ENCODE measurements at regions not wholly inside any gene's neighbourhood (a gene's known extent, or its start where the extent isn't known, plus 50 kb on each side); places are given as distances from the start of the nearest gene placed in this dataset.

DNA sequence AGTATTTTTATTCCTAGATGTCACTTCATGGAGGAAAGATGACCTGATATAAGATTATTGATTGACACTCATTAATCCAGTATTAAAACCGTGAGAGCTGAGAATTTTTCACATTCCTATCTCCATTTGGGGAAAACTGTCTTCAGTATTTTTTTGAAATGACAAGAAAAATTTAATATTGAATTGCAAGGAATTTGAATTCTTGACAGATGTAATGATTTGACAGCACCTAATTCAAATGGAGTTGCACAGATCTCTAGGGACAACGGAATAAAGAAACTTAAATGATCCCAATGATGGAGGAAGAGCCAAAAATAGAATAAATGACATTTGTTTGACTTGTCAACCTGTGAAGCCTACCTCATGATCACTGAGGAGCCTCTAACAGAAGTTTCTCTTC is 1591.4 kb downstream of the HACE1 start:
- DNase-seq (ENCODE audit: low read depth, low spot score) = no peak
- no peak overlapping the region for H3K4me3 ChIP-seq (ENCODE audit: low read depth, low read length)
- ChIA-PET CTCF (no interaction called here), POLR2A (no interaction called here)
- TF ChIP-seq, protein P1, sequence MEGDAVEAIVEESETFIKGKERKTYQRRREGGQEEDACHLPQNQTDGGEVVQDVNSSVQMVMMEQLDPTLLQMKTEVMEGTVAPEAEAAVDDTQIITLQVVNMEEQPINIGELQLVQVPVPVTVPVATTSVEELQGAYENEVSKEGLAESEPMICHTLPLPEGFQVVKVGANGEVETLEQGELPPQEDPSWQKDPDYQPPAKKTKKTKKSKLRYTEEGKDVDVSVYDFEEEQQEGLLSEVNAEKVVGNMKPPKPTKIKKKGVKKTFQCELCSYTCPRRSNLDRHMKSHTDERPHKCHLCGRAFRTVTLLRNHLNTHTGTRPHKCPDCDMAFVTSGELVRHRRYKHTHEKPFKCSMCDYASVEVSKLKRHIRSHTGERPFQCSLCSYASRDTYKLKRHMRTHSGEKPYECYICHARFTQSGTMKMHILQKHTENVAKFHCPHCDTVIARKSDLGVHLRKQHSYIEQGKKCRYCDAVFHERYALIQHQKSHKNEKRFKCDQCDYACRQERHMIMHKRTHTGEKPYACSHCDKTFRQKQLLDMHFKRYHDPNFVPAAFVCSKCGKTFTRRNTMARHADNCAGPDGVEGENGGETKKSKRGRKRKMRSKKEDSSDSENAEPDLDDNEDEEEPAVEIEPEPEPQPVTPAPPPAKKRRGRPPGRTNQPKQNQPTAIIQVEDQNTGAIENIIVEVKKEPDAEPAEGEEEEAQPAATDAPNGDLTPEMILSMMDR (IDR thresholded peaks at IDR 0.05; ENCODE audit: insufficient read depth, low read length, missing control alignments) = no peak

DNA sequence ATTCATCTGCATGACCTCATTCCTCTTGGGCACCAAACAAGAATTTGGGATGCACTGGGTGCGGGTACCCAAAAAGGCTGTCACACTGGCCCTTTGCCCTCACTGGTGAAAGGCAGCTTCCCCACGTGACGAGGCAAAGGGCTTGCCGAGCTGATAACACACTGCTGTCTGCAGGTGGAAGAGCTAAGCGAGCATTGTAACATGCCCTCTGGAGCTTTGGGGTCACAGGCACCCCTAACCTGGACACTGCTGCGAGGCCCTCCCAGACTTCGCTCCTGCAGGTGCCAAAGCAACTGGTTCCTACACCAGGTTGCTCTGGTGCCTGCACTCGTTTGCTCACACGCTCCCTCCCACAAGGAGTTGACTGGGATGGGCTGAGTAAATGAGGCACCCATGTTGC is 1595.7 kb downstream of the HACE1 start:
- no peak for DNase-seq (ENCODE audit: low read depth, low spot score)
- POLR2A ChIA-PET = no interaction called here
- no peak overlapping the region for H3K4me3 ChIP-seq (ENCODE audit: low read depth, low read length)
- TF ChIP-seq, protein P1 (IDR thresholded peaks at IDR 0.05; ENCODE audit: insufficient read depth, low read length, missing control alignments) = no peak
- CTCF ChIA-PET = no interaction called here

DNA sequence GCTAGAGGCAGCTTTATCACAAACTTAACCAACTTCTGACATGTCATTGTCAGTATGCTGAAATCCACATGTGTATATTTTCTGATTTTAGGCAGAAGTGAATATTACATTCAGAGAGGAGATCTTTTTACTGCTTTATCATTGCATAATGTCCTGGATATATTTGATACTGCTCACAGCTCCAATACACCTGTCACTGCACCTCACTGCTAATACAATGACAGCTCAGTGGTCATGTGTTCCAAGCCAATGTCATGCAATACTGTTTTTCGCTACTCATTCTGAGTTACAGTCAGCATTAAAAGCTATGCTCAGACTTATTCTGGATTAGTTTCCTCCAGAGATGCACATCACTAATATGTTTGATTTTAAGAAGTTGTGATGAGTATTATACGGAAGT is 1604.6 kb downstream of the HACE1 start:
- CTCF ChIA-PET = no interaction called here
- POLR2A ChIA-PET = no interaction called here

DNA sequence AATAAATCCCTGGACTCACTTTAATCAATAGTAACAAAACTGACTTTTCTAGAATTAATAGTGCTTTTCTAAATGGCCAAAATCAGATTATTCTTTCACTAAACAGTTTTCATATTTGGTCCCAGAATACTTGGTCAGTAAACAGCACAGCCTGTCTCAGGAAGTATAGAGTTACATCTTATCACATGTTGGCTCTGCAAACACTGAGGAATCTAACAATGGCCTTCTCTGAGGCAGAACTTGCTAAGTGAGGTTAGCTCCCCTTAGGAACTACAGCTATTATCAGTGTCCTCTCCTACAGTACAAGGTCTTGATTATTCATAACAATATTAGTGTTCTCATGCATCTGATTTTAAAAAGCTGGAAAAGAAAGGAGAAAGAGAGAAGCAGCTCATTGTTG is 1622.8 kb downstream of the HACE1 start:
- H3K4me3 ChIP-seq (ENCODE audit: low read depth, low read length) = no peak overlapping the region
- POLR2A ChIA-PET = no interaction called here
- TF ChIP-seq, protein P1 (IDR thresholded peaks at IDR 0.05; ENCODE audit: insufficient read depth, low read length, missing control alignments) = no peak
- CTCF ChIA-PET = no interaction called here
- DNase-seq (ENCODE audit: low read depth, low spot score) = no peak

More for the DNA sequence above, 1604.6 kb downstream of the HACE1 start:
- H3K4me3 ChIP-seq (ENCODE audit: low read depth, low read length) = no peak overlapping the region
- DNase-seq (ENCODE audit: low read depth, low spot score) = no peak
- TF ChIP-seq, protein P1 (IDR thresholded peaks at IDR 0.05; ENCODE audit: insufficient read depth, low read length, missing control alignments) = no peak

DNA sequence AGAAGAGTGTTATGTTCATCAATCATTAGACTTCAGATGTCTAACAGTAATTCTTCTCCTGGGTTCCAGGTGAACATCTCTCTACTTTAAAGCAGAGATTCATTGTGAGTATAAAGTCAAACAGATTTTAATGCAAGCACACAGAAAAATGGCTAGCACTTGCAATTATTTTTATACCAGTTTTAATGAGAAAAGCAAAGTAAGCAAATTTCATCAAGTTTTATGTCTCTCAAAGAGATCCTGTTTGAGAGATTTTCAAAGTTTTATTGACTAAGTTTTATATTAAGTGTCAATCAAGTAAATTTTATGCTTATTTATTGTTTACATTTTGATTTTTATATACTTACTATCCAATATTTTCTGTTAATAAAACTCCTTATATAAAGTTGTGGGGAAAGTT is 1628.5 kb downstream of the HACE1 start:
- ChIA-PET CTCF (no interaction called here), POLR2A (no interaction called here)
- no peak overlapping the region for H3K4me3 ChIP-seq (ENCODE audit: low read depth, low read length)
- no peak for DNase-seq (ENCODE audit: low read depth, low spot score)
- TF ChIP-seq, protein P1 (IDR thresholded peaks at IDR 0.05; ENCODE audit: insufficient read depth, low read length, missing control alignments) = no peak

DNA sequence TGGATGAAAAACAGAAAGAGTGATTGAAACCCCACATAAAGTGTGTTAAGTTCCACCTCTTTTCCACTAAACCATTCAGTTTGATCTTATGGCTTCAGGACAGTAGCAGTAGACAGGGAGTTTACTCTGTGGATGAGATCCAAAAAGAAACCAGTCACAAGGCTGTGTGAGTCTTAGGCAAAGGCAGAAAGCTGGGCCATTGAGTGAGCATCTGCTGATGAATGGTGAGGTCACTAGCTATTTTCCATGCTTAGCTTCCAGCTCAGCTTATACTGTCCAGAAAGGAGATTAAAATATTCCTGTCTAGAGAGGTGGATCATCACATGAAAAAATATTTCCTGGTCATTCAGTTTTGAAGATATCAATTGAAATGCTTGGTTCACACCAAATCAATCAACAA is 1643.9 kb downstream of the HACE1 start:
- POLR2A ChIA-PET = no interaction called here
- CTCF ChIA-PET = no interaction called here
- TF ChIP-seq, protein P1 (IDR thresholded peaks at IDR 0.05; ENCODE audit: insufficient read depth, low read length, missing control alignments) = no peak
- no peak for DNase-seq (ENCODE audit: low read depth, low spot score)
- no peak overlapping the region for H3K4me3 ChIP-seq (ENCODE audit: low read depth, low read length)
